Lower leg skin (tissue), 4 donors: ENCODE measurements at regions not wholly inside any gene's neighbourhood (a gene's known extent, or its start where the extent isn't known, plus 50 kb on each side); places are given as distances from the start of the nearest gene placed in this dataset.

ENCODE experiments used
- DNase-seq, 2 donors: peaks; one replicate each; pipeline ENCODE4 v3.0.0-alpha.2; 2019; ENCODE audit warnings: low spot score in 2 of 2
- H3K4me3 ChIP-seq: fragments of 200-600 bp; sonication (generic); 2 replicates; pipeline ENCODE4 v1.5.1; 2017; ENCODE audit warnings: mild to moderate bottlenecking, low read depth; ENCODE audit not compliant: poor library complexity, severe bottlenecking
- POLR2A ChIP-seq, 2 donors: fragments of 450-650 bp; IDR thresholded peaks; one replicate each; pipeline ENCODE4 v1.6.1; 2016 to 2017; ENCODE audit warnings: antibody characterized with exemption in 2 of 2, mild to moderate bottlenecking in 1 of 2, moderate library complexity in 1 of 2
- WGBS, 2 donors: methylation state at CpG; one replicate each; pipeline ENCODE4 v1.1.5; 2018; 5-methylcytosine and 5-hydroxymethylcytosine counted together
- intact Hi-C: fragments of 100-400 bp; cut with DNase I; formaldehyde crosslinking; loops from one replicate; pipeline ENCODE4 v1.15.0; 2023; ENCODE audit warnings: low total_unique reads
- TF ChIP-seq, protein P1 (sequence below), 3 donors: fragments of 450-650 bp; IDR thresholded peaks; one replicate each; pipeline ENCODE4 v1.5.1; 2016; ENCODE audit warnings: antibody characterized with exemption in 3 of 3, mild to moderate bottlenecking in 3 of 3, moderate library complexity in 2 of 3

- no peak overlapping the region for H3K4me3 ChIP-seq
- peak in 1 of 2 donors; percentile 43 for DNase-seq
- TF ChIP-seq, protein P1, sequence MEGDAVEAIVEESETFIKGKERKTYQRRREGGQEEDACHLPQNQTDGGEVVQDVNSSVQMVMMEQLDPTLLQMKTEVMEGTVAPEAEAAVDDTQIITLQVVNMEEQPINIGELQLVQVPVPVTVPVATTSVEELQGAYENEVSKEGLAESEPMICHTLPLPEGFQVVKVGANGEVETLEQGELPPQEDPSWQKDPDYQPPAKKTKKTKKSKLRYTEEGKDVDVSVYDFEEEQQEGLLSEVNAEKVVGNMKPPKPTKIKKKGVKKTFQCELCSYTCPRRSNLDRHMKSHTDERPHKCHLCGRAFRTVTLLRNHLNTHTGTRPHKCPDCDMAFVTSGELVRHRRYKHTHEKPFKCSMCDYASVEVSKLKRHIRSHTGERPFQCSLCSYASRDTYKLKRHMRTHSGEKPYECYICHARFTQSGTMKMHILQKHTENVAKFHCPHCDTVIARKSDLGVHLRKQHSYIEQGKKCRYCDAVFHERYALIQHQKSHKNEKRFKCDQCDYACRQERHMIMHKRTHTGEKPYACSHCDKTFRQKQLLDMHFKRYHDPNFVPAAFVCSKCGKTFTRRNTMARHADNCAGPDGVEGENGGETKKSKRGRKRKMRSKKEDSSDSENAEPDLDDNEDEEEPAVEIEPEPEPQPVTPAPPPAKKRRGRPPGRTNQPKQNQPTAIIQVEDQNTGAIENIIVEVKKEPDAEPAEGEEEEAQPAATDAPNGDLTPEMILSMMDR (IDR thresholded peaks at IDR 0.05): no peak
- TF ChIP-seq POLR2A (IDR thresholded peaks at IDR 0.05): no peak
- 71 to 83% methylated on average over 17 of the region's 17 CpGs for WGBS, 2 donors
- intact Hi-C loops: no loop called here
These were observed 124.7 kb upstream of the PMEPA1 start for GRCh38 chr20:57834306-57835073.

DNA sequence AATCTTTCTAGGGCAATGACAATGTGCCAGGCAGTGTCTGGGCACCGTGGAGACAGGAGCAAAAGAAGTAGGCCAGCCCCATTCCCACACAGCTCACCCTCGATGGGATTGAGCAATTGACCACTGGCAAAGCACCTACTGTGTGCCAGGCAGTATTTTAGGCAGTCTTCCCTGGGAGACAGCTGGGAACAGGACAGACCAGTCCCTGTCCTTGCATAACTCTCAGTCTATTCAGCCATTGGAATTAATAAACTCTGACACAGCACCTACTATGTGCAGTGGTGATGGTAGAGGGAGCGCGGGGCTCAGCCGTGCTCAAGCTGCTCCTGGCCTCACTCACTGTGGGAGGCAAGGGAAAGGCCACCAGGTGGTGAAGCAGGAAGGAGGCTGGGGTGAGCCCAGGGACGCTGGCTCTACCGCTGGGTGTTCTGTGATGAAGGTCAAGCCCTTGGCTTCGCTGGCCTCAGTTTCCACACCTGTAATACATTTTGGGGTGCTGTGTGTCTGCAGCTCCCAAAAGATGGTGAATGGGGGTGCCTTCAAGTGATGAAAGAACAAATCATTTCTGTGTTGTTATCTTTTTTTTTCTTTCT, 122.3 kb upstream of the PMEPA1 start:
- DNase-seq: peak in 1 of 2 donors; percentile 54
- WGBS, 2 donors: 82 to 86% methylated on average over 8 of the region's 8 CpGs
- intact Hi-C loops: no loop called here
- TF ChIP-seq, protein P1 (IDR thresholded peaks at IDR 0.05): no peak
- TF ChIP-seq POLR2A (IDR thresholded peaks at IDR 0.05): no peak
- no peak overlapping the region for H3K4me3 ChIP-seq

GRCh38 chr20:57831326-57831992, 121.6 kb upstream of the PMEPA1 start:
- no peak overlapping the region for H3K4me3 ChIP-seq
- TF ChIP-seq, protein P1 (IDR thresholded peaks at IDR 0.05): no peak
- TF ChIP-seq POLR2A (IDR thresholded peaks at IDR 0.05): no peak
- DNase-seq: peak in 1 of 2 donors; percentile 70
- intact Hi-C loops: no loop called here
- WGBS, 2 donors: 78 to 79% methylated on average over 7 to 9 of the region's 9 CpGs

DNA sequence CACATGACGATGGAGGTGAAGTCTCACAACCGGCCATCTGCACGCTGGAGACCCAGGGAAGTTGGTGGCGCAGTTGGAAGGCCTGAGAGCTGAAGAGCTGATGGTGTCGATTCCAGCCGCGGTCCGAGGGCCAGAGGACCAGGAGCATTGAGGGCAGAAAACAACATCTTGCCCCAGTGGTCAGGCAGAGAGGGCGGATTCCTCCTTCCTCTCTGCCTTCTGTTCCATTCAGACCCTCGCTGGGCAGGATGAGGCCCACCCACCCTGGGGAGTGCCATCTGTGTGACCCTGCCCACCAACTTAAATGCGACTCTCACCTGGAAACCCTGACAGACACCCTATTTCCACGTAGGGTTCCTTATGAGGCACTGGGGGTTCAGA, 120.7 kb upstream of the PMEPA1 start:
- intact Hi-C loops: no loop called here
- 94 to 99% methylated on average over 12 of the region's 12 CpGs for WGBS, 2 donors
- H3K4me3 ChIP-seq: no peak overlapping the region
- DNase-seq: peak in 1 of 2 donors; percentile 64
- no peak for TF ChIP-seq POLR2A (IDR thresholded peaks at IDR 0.05)
- TF ChIP-seq, protein P1 (IDR thresholded peaks at IDR 0.05): no peak

- no peak overlapping the region for H3K4me3 ChIP-seq
- DNase-seq: peak in 1 of 2 donors; percentile 68
- WGBS, 2 donors: 90 to 91% methylated on average over 9 of the region's 9 CpGs
- TF ChIP-seq, protein P1 (IDR thresholded peaks at IDR 0.05): no peak
- no peak for TF ChIP-seq POLR2A (IDR thresholded peaks at IDR 0.05)
- intact Hi-C loops: no loop called here
These were observed 120.1 kb upstream of the PMEPA1 start for GRCh38 chr20:57829805-57830514.
